HG03025 (cell line): ENCODE measurements at regions not wholly inside any gene's neighbourhood (a gene's known extent, or its start where the extent isn't known, plus 50 kb on each side); places are given as distances from the start of the nearest gene placed in this dataset.
A peak's percentile ranks its signal among the peaks of the same experiment; 100 is the strongest.

Experiments used
- ATAC-seq: cut with Tn5 transposase; IDR thresholded peaks from one replicate; pipeline ENCODE4 v1.9.1; 2021; ENCODE audit warnings: mild to moderate bottlenecking, moderate library complexity; ENCODE audit not compliant: unreplicated experiment, low FRiP score

DNA sequence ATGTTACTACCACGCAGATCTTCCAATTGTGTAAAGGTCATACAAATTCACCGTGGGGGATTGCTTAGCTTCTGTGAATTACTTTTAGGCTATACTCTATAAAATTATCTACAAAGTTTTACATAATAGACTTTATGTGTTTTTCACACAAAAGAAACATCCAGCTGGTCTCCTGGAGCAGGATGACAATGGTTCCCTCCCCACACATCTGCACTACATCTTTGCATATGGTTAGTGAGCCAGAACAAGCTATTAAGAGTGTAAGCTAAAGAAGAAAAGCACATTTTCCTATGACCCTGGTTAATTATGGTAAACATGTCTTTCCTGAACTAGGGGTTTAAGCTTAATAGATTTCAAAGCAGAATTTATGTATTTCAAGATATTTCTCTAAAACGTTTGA, 295.1 kb downstream of the ASXL3 start:
- ATAC-seq: no peak

DNA sequence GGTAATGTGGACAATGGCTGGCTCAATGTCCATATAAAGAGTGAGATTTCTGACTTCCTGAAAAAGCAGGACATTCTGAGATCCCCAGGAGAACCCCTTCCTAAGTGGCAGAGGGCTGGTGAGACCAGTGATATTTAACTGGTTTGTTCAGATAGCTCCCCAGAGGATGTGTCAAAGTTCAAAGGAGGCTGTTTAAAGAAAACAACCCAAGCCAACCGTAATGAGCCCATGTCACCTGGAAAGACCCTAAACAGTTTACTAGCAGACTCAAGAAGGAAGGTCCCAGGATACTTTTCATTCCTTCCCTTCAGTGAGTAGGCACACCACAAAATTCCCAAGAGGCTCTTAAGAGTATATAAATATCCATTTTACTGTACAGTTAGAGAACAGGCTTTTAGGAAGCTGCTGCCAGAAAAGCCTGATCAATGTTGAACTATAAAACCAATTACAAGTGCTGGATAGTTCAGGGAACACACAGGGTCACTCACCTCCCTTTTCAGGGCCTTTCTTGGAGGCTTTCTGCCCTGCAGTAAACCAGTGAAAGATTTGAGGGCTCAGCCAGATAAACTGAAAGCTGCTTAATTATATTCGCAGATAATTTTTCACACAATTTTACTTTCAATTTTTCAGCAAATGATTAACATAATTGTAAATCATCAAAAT, 293.5 kb downstream of the ASXL3 start:
- no peak for ATAC-seq

DNA sequence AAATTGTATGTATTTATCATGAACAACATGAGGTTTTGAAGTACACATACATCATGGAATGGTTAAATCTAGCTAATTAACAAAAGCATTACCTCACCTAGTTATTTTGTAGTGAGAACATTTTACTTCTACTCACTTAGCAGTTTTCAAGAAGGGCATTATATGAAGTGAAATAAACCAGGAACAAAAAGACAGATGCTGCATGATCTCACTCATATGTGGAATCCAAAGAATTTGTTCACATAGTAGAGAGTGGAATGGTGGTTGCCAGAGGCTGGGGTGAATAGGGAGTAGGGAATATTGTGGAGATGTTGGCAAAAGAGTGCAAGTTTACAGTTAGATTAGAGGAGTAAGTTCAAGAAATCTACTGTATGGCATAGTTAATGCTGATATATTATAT, 292.0 kb downstream of the ASXL3 start:
- no peak for ATAC-seq

DNA sequence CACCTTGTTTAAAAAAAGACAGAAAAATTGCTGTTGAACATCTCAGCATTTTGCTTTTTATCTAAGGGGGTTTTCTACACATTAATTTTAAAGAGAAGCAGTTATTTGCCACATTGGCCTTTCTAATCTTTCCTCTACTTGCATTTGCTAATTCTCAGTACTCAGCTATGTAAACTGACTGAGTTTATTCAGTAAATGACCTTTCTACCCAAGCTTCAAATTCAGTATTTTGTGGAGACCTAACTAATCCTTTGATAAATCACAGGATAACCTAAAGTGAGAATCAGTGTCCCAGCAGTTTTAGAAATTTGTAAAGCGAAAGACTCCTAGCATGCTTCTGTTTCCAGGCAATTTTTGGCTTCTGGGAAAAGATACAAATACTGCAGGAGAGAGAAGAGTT, 288.4 kb downstream of the ASXL3 start:
- ATAC-seq: no peak

DNA sequence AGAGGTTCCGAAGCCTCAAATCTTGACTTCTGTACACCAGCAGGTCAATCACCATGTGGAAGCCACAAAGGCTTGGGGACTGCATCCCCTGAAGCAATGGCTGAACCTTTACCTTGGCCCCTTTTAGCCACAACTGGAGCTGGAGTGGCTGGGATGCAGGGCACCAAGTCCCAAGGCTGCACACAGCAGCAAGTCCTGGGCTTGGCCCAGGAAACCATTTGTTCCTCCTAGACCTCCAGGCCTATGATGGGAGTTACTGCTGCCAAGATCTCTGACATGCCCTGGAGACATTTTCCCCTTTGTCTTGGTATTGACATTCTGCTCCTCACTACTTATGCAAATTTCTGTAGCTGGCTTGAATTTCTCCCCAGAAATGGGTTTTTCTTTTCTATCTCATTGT, 285.9 kb downstream of the ASXL3 start:
- ATAC-seq: no peak

DNA sequence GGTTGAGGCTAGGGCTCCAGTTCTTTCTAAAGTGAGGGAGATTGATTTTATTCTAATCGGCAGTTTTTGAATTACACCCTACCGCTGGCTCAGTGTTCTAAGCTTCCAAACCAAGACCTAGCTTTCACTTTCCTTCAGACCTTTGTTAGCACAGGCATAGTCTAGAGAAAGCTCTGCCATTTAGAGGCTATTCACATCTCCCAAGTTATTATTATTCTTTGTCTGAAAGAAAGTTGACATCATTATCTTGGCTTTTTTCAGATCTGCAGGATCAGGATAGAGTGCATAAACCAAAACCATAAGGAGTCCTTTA, 276.8 kb downstream of the ASXL3 start:
- ATAC-seq: no peak

DNA sequence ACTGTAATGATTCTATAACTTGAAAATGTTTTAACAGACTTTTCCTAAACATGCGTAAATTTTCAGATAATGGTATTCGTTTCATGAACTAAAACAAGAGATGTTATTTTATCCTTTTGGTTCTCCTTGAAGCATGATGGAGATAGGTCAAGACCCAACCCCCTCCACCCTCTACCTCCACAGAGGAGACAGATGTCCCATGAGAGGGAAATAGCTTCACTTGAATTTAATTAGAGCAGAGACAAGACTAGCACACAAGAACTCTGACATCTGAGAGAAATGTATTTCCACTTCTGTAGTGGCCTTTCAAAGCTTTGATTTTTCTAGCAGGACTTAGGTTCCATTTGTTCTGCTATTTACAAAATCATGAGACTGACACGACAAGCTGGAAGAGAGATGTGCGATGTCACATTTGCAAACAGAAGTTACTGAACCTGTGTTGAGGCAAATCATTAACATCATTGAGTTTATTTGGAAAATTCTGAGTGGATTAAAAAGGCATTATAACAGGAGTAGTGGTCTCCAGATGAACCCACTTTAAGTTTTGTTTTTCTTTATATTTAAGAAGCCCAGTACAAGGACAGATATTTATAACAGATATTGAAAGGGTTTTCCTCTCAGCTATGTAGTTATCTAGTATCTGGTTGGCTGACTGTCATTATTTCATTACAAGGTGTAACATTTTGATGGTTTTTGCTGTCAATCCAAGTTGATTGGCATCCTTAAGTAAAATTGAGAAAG, 276.2 kb downstream of the ASXL3 start:
- no peak for ATAC-seq

DNA sequence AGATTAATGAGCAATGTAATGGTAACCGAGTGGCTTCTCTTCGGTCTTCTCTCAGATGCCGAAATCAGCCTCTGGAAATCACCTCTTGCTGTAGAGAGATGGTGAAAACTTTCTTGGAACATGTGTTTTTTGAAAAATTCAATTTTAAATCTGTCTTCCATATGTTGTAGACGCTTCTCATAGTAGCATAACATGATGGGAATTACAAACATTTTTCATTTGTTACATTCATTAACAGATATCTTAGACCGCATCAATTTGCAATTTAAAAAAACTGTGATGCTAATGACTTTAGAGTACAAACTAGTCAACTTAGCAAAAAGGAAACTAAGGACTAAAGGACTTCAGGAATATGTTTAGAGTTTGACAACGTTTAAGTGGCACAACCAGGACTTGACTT, 275.2 kb downstream of the ASXL3 start:
- ATAC-seq: no peak

DNA sequence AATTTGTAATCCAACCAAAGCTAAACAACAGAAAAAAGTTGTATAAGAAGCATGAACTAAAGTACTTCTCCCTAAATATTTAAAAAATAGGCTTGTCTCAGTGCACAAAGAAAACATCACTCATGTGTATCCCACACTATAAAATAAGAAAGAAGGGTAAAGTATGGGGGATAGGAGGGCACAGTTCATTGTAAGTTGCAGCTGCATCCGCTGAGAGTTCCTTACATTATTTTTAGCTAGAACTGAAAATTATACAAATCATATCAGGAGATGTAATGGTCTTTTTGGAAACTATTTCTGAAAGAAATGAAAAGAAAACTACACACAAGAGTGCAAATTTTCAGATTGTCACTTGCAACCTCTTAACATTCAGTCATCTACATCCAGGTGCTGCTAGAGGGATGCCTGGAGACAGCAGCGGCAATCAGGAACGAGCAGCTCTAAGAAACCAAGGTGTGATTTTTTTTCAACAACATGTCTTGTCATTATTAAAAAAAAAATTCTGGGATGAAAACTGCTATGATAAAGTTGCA, 273.6 kb downstream of the ASXL3 start:
- no peak for ATAC-seq

DNA sequence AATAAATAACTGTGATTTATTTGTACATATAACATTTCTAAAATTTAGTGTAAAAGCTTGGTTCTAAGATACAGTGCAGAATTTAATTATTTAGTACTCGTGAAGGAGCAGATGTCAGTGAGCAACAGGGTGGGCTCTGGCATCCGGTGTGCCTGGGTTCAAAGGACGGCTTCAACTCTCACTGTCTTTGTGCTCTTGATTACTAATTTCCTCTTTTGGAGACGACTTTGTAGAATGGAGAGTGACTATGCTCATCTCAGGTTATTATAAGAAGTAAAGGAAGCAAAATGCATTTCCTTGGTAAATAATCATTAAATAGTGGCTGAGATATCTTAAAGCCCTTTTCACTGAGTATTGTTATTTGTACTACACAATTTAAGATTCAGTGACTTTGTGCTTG, 271.7 kb downstream of the ASXL3 start:
- ATAC-seq: no peak

DNA sequence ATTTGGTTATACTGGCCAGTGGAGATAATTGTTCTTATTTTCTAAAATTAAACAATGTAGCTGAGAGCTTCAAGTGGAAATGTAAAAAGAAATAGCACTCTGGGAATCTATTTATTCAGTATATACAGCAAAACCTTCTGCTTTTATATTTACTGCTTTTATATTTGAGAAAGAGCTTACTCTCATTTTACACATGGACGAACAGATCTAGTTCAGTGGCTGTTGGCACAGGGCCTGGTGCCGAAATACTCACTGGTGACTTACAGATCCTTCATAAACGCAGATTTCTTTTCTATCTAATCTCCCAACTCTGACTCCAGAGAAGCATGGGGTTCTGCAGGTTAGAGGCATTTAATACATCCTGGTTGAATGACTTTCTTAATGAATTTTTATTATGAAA, 266.2 kb downstream of the ASXL3 start:
- ATAC-seq: no peak

DNA sequence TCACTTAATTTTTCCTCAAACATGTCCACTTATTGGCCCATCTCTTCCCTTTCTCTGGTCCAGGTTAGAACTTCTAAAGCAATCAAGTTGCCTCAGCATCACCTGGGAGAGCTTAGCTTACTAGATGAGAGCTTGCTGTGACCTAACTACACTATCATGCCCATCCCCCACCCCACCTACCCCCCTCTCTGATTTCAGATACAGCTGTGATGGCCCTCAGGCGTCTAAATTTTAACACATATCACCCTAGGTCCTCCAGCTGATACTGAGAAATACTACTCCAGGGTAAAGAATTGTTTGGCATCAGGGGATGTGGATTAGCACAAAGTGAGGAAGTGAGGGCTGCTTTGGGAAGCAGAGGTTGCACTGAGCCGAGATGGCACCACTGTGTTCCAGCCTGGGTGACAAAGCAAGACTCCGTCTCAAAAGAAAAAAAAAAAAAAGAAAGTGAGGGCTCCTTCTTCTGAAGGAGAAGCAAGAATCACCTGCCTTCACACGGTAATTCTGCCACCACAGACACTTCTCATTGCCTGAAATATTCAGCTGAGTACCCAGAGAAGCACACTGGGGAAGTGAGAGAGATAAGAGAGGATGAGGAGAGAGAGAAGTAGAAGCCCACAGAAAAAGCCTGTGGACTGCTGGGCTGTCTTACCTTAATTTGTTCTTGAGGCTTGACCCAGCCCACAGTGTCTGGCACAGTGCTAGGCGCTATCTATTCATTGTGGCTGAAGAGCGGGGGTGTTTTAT, 263.4 kb downstream of the ASXL3 start:
- ATAC-seq: no peak

DNA sequence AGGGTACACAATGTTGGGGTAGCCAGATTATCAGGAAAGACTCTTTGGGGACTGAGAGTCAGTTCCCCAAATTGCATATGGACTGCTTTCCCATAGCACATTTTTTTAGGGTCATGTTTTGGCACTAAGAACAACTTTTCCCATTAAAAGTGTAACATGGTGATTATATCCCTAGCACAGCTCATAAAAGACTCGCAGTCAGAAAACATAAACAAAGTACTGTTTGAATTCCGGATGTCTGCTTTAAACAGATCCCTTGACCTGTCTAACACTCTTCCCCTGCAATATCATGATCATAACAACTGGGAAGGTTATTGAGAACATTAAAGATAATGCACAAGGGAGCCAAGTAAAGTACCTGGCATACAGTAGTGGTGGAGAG, 262.2 kb downstream of the ASXL3 start:
- no peak for ATAC-seq

DNA sequence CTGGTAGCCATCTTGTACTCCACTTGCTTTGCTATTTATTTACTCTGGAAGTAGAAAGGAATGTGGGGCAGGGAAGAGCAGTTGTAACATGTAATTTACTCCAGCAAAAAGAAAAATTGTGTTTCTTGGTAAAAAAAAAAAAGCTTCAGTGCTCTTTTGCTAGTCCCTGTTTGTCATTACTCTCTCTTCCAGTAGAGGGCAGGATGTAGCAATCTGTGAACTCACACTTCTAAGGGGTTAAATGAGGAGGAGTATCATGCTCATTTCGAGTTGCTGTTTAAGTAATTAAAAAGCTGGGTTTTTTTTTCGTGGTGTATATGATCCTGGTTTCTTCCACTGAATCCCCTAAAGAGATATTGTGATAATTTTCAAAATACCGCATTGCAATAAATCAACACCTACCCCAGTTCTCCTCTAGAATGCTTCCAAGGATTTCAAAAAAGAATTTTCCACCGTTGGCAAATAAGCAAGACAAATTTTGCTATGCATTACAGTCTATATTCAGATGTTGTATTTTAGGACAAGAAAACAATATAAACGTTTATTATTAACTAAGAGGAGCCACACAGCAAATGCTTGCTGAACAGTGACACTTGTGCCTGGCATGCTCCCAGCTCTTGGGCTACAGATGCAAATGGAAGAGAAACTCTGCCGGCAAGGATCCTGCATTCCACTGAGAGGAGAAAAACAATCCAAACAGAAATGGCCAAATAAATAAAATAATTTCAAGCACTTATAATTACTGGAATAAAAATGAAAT, 261.6 kb downstream of the ASXL3 start:
- ATAC-seq: peak; percentile 59

DNA sequence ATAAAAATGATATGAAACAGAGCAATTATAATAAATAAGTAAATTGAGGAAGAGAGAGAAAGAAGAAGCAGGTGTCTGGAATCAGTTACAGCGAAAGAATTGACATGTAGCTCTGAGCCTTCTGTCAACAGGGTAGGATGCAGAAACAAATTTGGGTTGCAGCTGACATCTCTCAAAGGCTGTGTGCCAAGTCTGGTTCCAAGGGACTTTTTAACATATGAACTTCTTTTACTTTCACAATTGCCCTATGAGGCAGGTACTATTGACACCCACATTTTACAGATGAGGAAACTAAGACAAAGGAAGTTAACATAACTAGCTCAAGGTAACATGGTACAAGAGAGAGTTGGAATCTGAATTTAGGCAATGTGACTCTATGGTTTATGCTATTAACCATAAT, 260.0 kb downstream of the ASXL3 start:
- ATAC-seq: no peak

DNA sequence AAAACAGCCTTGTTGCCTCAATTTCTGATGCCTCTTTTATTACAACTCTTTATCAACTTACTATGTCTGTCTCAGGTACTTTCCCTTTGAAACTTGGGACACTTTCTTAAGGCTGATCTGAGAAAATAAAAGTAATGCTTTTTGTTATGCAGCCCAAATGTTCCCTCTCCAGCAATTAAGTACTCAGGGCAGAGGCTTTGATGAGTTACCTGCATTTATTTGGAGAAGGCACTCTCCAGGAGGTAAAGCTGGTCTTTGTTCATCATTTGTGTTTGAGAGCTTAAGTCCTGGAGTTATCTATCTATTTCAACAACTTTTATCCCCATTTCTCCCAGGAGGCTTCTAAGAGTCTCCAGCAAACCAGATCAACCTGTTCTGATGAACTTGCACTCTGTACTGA, 259.2 kb downstream of the ASXL3 start:
- no peak for ATAC-seq

DNA sequence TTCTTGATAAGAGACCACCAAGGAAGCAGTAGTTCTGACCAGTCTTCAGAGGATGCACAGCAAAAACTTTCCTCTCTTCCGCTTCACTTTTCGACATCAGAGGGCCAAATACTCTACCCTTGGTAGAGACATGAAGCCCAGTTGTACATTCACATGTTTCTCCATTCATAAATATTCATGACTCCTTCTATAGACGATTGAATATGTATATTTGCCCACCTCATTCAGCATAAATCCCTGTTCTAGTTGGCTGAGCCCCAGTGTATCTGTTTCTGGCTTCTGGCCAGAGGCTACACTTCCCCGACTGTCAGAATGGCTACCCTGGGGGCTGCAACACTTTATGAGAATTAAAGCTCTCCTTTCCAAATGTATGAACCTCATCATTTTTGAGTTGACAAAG, 258.5 kb downstream of the ASXL3 start:
- no peak for ATAC-seq

DNA sequence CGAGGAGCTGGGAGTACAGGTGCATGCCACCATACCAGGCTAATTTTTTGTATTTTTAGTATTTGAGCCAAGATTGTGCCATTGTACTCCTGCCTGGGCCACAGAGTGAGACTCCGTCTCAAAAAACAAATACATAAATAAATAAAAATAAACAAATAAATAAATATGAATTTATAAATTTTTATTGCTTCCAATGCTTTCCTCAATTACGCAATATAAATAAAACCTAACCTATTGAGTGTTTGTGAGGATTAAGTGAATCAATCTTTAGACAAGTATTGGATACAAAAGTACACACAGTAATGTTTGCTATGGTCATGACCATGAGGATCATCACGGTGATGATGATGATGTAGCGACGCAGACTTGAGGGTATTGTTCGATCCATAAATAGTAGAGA, 257.4 kb downstream of the ASXL3 start:
- no peak for ATAC-seq

DNA sequence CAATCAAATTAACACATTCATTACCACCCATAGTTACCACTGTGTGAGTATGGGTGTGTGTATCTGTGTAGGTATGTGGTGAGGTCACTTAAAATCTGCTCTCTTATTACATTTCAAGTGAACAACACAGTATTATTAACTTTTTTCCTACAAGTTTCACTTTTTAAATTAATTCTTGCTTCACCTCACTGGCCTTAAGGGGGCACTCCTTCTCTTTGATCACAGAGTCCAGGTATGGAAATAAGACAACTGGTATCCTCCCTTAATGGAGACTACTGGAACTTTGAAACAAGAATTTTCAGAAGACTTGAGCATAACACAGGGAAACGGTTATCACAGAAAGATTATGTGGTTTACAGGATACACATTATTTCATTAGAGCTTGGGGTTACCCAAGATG, 255.8 kb downstream of the ASXL3 start:
- no peak for ATAC-seq

DNA sequence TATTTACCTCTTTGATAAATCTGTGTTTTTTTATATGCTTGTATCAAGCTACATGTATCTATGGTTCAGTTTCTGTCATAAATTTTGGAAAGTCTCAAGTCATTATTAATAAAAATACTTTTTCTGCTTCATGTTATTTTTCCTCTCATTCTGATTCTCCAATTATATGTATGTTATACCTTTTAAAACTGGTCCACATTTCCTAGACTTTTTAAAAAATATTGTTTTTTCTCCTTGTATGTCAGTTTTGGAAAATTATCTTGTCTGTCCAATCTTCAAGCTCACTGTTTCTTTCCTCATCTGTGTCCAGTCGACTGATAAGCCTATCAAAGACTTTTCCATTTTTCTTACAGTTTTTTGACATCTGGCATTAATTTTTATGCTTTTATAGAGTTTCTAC, 253.4 kb downstream of the ASXL3 start:
- ATAC-seq: no peak

DNA sequence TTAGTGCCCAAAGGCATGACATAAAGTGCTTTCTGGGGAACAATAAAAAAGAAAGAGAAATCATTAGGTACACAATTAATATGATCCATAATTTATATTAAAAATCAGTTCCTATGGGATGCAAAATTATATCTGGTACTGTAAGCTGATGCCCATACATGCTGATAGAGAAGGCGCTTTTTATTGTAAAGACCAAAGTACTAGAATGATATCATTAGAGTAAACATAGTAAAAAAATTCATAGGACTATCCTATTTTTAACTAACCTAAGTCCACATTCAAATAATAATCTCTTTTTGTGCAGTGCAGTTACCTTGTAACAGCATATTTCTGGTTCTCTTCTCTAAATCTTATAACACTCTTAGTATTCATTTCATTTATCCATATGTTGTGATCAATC, 252.2 kb downstream of the ASXL3 start:
- ATAC-seq: no peak
